GM21529 (cell line): ENCODE measurements at regions not wholly inside any gene's neighbourhood (a gene's known extent, or its start where the extent isn't known, plus 50 kb on each side); places are given as distances from the start of the nearest gene placed in this dataset.

Experiments used
- ATAC-seq: cut with Tn5 transposase; IDR thresholded peaks from one replicate; pipeline ENCODE4 v1.9.1; 2021; ENCODE audit not compliant: unreplicated experiment

GRCh38 chr2:41621563-41621962 is 426.3 kb upstream of the PKDCC start:
- no peak for ATAC-seq

GRCh38 chr2:41622301-41622700 is 425.5 kb upstream of the PKDCC start:
- no peak for ATAC-seq

GRCh38 chr2:41626936-41627335 is 420.9 kb upstream of the PKDCC start:
- ATAC-seq, result no peak

GRCh38 chr2:41634686-41635085 is 413.1 kb upstream of the PKDCC start:
- no peak for ATAC-seq

- ATAC-seq, result no peak
Observed at GRCh38 chr2:41644936-41645335, 402.9 kb upstream of the PKDCC start.

- no peak for ATAC-seq
Observed at GRCh38 chr2:41647468-41648050, 400.3 kb upstream of the PKDCC start.

- no peak for ATAC-seq
Observed at GRCh38 chr2:41657226-41657625, 390.6 kb upstream of the PKDCC start.

GRCh38 chr2:41659758-41660157 is 388.1 kb upstream of the PKDCC start:
- ATAC-seq, result no peak

GRCh38 chr2:41662461-41662860 is 385.4 kb upstream of the PKDCC start:
- ATAC-seq, result no peak

- ATAC-seq, result no peak
Observed at GRCh38 chr2:41663056-41663455, 384.8 kb upstream of the PKDCC start.

- ATAC-seq, result no peak
Observed at GRCh38 chr2:41668529-41668928, 379.3 kb upstream of the PKDCC start.

- ATAC-seq, result no peak
Observed at GRCh38 chr2:41678639-41679038, 369.2 kb upstream of the PKDCC start.

- no peak for ATAC-seq
Observed at GRCh38 chr2:41686156-41686555, 361.7 kb upstream of the PKDCC start.

GRCh38 chr2:41691561-41691960 is 356.3 kb upstream of the PKDCC start:
- no peak for ATAC-seq

GRCh38 chr2:41694536-41695049 is 353.2 kb upstream of the PKDCC start:
- ATAC-seq, result no peak

GRCh38 chr2:41695198-41696113 is 352.4 kb upstream of the PKDCC start:
- ATAC-seq, result no peak

GRCh38 chr2:41697389-41697788 is 350.4 kb upstream of the PKDCC start:
- no peak for ATAC-seq

GRCh38 chr2:41698678-41699422 is 349.0 kb upstream of the PKDCC start:
- no peak for ATAC-seq

GRCh38 chr2:41701231-41701630 is 346.6 kb upstream of the PKDCC start:
- ATAC-seq, result no peak

- ATAC-seq, result no peak
Observed at GRCh38 chr2:41703123-41703522, 344.7 kb upstream of the PKDCC start.

GRCh38 chr2:41705634-41706033 is 342.2 kb upstream of the PKDCC start:
- no peak for ATAC-seq

GRCh38 chr2:41706286-41706685 is 341.5 kb upstream of the PKDCC start:
- ATAC-seq, result no peak
